ENCODE measurements at regions not wholly inside any gene's neighbourhood (a gene's known extent, or its start where the extent isn't known, plus 50 kb on each side); places are given as distances from the start of the nearest gene placed in this dataset.

DNA sequence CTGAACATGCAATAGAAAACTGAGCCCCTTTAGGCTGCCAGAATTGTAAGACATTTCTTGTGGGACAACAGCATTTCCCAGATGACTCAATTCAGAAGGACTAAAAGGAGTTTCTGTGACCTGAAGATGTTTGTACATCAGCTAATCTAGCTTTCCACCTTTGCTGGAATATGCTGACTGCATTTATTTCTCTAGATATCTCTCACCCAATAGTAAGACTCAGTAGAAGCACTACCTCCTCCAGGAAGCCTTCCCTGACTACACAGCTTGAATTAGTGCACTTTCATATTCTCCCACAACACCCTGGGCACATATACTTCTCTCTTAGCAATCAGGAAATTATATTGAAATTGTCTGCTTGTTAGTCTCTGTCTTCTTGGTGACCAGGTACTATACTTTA lies 98.1 kb upstream of the BLID start:
- H3K27me3 ChIP-seq (replicated peaks in 1 of 7) = peaks cover 0 to 21% (median 0%) of the 10 kb centered on the region in 7 donors
- peaks cover 0 to 17% (median 9%) of the 10 kb centered on the region in 6 donors for H3K4me1 ChIP-seq
- H3K27ac ChIP-seq = no peak overlapping the region
- no peaks in the 10 kb centered on the region for H3K9me3 ChIP-seq
- DNase-seq = no peak
- intact Hi-C loops (cut with DNase I; ENCODE audit: low total_unique reads) = no loop called here
- no peak overlapping the region for H3K4me3 ChIP-seq
- TF ChIP-seq POLR2AphosphoS5 (IDR thresholded peaks at IDR 0.05) (no peak), POLR2A (IDR thresholded peaks at IDR 0.05) (no peak)
- TF ChIP-seq, protein P1, sequence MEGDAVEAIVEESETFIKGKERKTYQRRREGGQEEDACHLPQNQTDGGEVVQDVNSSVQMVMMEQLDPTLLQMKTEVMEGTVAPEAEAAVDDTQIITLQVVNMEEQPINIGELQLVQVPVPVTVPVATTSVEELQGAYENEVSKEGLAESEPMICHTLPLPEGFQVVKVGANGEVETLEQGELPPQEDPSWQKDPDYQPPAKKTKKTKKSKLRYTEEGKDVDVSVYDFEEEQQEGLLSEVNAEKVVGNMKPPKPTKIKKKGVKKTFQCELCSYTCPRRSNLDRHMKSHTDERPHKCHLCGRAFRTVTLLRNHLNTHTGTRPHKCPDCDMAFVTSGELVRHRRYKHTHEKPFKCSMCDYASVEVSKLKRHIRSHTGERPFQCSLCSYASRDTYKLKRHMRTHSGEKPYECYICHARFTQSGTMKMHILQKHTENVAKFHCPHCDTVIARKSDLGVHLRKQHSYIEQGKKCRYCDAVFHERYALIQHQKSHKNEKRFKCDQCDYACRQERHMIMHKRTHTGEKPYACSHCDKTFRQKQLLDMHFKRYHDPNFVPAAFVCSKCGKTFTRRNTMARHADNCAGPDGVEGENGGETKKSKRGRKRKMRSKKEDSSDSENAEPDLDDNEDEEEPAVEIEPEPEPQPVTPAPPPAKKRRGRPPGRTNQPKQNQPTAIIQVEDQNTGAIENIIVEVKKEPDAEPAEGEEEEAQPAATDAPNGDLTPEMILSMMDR (IDR thresholded peaks at IDR 0.05 in 8 of 11, conservative IDR thresholded peaks at IDR 0.05 in 3 of 11) = no peak
- no peaks in the 10 kb centered on the region for H3K36me3 ChIP-seq

DNA sequence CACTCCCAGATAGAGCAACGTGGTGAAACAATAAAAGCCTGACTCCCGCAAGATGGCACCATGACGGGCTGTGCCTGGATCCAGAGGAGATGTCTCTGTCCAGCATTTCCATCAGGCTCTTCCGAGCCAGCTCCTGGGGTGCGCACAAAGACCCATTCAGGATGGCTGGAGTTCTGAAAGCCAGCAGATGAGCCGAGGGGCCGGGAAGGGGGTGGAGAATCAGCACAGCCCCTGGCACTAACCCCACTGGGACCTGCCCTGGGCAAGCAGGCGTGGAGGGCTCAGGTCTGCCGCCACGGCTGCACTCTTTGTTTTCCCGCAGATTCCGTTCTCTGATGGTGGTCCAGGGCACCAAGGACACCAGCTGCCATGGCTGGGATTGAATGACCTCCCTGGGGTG lies 97.2 kb upstream of the BLID start:
- H3K36me3 ChIP-seq = no peaks in the 10 kb centered on the region
- 82 to 95% (median 88%) methylated on average over 11 to 12 of the region's 12 CpGs for WGBS, 5 donors
- TF ChIP-seq POLR2A (IDR thresholded peaks at IDR 0.05) = no peak
- no peak for DNase-seq
- intact Hi-C loops (cut with DNase I; ENCODE audit: low total_unique reads) = no loop called here
- peaks cover 0 to 17% (median 9%) of the 10 kb centered on the region in 6 donors for H3K4me1 ChIP-seq
- H3K4me3 ChIP-seq = no peak overlapping the region
- H3K27me3 ChIP-seq (replicated peaks in 1 of 7) = peaks cover 0 to 21% (median 0%) of the 10 kb centered on the region in 7 donors
- H3K27ac ChIP-seq = no peak overlapping the region
- no peaks in the 10 kb centered on the region for H3K9me3 ChIP-seq

DNA sequence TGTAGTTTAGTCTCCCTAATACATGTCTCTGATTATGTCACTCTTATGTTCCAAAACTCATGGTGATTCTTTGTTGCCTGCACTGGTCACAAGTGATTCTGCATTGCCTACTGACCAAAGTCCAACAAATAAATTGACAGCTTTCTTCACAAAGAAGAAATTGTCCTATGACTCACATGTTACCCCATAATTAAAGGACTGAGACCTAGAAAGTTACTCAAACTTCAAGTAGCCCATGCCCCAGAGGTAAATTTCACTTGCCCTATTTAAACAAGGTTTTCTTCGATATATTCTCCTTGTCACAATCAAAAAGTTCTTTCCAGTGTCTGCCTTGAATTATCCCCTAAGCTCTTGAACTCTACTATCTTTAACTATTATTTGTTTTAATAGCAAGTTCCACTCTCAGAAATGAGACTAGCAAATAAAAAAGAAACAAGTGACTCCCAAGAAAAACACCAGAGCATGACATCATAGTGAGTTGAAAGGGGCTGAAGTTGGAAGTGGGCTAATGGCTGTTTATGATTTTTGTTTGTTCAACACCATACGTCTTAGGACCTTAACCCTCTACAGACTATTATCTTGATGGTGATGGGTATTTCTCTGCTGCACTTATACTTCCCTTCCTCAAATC lies 94.5 kb upstream of the BLID start:
- Histone ChIP-seq H3K4me1 (peaks cover 0 to 13% (median 5%) of the 10 kb centered on the region in 6 donors), H3K36me3 (no peaks in the 10 kb centered on the region), H3K27me3 (replicated peaks in 1 of 7) (peaks cover 0 to 11% (median 0%) of the 10 kb centered on the region in 7 donors), H3K9me3 (no peaks in the 10 kb centered on the region), H3K27ac (no peak overlapping the region), H3K4me3 (no peak overlapping the region)
- 80 to 97% (median 89%) methylated on average over 2 of the region's 2 CpGs for WGBS, 5 donors
- TF ChIP-seq, protein P1 (IDR thresholded peaks at IDR 0.05 in 8 of 11, conservative IDR thresholded peaks at IDR 0.05 in 3 of 11) = no peak
- TF ChIP-seq POLR2AphosphoS5 (IDR thresholded peaks at IDR 0.05) = no peak
- no peak for TF ChIP-seq POLR2A (IDR thresholded peaks at IDR 0.05)
- no peak for DNase-seq
- intact Hi-C loops (cut with DNase I; ENCODE audit: low total_unique reads) = no loop called here

DNA sequence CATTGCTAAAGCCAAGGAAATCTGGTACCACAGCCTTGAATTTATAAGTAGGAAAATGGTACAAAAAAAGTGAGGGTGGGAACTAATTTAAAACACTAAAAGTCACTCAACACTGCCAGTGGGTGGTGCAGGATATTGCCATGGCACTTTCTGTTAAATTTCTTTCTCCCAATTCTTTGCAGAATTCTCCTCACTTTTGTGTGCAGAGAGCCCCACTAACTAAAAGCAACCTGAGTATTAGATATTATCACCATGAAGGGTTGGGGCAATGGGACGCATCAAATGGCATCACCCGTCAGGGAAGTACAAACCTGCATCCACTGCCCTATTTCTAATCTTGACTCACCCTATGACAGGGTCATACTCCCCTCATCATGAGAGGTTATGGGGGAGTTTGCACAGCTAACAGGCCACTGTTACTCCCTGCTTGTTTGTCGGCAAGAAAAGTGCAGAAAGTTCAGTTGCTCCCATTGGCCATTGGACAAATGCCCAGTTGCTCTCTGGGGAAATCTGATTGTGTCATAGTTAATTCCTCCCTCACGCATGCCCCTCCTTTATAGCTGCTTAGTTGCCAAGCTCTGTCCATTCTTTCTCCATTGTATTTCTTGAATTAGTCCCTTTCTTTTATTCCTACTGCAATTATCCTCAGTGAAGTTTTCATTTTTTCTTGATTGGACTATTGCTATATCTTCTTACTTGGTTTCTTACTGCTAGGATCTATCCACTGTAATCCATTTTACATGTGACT lies 93.8 kb upstream of the BLID start:
- Histone ChIP-seq H3K4me3 (no peak overlapping the region), H3K36me3 (no peaks in the 10 kb centered on the region), H3K9me3 (no peaks in the 10 kb centered on the region), H3K27ac (no peak overlapping the region), H3K4me1 (peaks cover 0 to 9% (median 0%) of the 10 kb centered on the region in 6 donors), H3K27me3 (replicated peaks in 1 of 7) (peaks cover 0 to 11% (median 0%) of the 10 kb centered on the region in 7 donors)
- 53 to 80% (median 56%) methylated on average over 4 of the region's 4 CpGs for WGBS, 5 donors
- TF ChIP-seq POLR2A (IDR thresholded peaks at IDR 0.05) (no peak), POLR2AphosphoS5 (IDR thresholded peaks at IDR 0.05) (peak in 1 of 3 donors; percentile 33)
- intact Hi-C loops (cut with DNase I; ENCODE audit: low total_unique reads) = no loop called here
- no peak for DNase-seq
